ENCODE measurements at regions not wholly inside any gene's neighbourhood (a gene's known extent, or its start where the extent isn't known, plus 50 kb on each side); places are given as distances from the start of the nearest gene placed in this dataset.

DNA sequence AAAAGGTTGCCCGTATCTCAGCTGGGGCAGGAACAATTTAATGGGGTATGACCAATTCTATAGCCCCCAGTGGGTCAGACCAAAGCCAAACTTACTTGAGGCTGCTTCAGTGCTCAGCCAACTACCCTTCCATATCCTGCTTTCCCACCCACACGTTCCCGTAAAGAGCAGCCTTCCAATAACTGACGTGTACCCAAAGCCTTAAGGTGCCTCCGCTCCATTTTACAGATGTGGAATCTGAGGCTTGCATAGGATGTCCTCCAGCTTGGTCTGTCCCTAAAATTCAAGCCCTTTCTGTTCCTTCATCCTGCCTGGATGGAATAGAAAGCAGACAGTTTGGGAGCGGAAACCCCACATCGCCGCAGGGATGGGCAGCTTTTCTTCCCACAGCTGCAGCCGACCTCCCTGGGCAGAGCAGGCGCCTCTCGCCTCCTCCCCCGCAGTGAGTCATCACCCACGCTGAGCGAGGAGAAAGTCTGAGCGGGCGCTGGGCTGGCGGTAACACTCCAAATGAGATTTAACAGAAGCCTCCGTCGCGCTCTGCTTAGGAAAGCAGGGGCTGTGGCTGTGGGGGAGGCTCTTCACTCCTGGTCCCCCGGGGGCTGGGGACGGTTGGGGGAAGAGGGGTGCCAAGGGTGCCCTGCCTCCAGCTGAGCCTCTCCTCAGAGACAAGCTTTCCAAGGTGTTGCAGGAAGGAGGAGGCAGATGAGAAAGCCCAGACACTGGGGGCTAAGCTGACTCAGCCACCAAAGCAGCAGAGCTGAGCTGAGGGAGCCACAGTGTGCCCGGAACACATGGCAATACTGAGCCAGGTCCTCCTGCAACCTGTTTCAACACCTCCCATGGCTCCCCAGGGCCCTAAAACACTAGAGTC is 57.8 kb upstream of the HRH1 start:
- H3K4me3 ChIP-seq (ENCODE audit: low read depth, low read length): peak overlapping the region; percentile 45
- TF ChIP-seq CTCF (IDR thresholded peaks at IDR 0.05; ENCODE audit: insufficient read depth, low read depth, low read length): no peak
- DNase-seq (ENCODE audit: low read depth): peak; percentile 94

DNA sequence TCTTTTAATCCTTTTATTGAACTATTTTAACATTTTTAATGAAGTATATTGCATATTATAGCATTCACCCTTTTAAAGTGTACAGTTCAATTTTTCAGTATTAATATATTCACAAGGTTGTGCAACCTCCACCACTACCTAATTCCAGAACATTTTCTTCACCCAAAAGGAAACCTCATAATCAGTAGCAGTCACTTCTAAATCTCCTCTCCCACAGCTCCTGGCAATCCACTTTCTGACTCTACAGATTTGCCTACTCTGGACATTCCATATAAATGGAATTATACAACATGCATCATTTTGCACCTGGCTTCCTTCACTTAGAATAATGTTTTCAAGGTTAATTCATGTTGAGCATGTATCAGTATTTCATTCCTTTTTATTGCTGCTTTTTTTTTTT is 55.0 kb upstream of the HRH1 start:
- H3K4me3 ChIP-seq (ENCODE audit: low read depth, low read length): no peak overlapping the region
- TF ChIP-seq CTCF (IDR thresholded peaks at IDR 0.05; ENCODE audit: insufficient read depth, low read depth, low read length): no peak
- DNase-seq (ENCODE audit: low read depth): peak; percentile 35
